NOMO-1 (cell line): ENCODE measurements at regions not wholly inside any gene's neighbourhood (a gene's known extent, or its start where the extent isn't known, plus 50 kb on each side); places are given as distances from the start of the nearest gene placed in this dataset.
"Not testable (repeated sequence)": the region's sequence is repeated elsewhere in the genome, so short reads cannot be mapped to it uniquely, and the experiment has no call there.

ENCODE experiments used
- DNase-seq, 2 experiments: peaks; one replicate each; lab custom pipeline; 2025; ENCODE audit not compliant: unreplicated experiment in 2 of 2; lab: John Stamatoyannopoulos, UW

GRCh38 chr5:176134529-176135223, 103.5 kb upstream of the SIMC1 start:
- DNase-seq: no peak

DNA sequence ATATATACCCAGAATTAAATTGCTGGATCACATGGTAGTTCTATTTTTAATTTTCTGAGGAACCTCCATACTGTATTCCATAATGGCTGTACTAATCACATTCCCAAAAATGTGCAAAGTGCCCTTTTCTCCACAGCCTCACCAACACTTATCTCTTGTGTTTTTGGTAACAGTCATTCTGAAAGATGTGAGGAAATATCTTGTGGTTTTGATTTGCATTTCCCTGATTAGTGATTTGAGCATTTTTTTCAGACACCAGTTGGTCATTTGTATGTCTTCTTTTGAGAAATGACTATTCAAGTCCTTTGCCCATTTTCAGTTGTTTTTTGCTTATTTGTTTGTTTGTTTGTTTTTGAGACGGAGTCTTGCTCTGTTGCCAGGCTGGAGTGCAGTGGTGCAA, 98.1 kb upstream of the SIMC1 start:
- DNase-seq: not testable (repeated sequence)

DNA sequence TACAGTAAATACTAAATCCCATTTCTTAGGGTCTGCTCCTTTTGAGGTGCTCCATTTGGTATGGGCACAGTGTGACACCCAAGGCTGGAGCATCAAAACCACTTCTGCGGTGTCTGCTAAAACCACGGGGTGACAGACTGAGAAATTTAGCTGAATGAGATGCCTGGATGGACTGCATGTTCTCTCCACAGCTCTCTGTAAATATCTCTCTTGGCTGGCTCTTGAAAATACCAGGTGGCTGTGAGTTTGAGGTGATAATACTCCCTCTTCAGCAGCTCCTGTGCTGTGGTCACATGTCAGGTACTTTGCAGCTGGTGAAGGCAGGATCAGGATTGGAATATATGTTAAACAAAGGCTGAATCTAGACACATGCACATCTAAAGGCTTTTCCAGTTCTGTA, 93.7 kb upstream of the SIMC1 start:
- no peak for DNase-seq

GRCh38 chr5:176149948-176150347, 88.3 kb upstream of the SIMC1 start:
- not testable (repeated sequence) for DNase-seq

- no peak for DNase-seq
These were observed 86.9 kb upstream of the SIMC1 start for GRCh38 chr5:176151281-176151680.

DNA sequence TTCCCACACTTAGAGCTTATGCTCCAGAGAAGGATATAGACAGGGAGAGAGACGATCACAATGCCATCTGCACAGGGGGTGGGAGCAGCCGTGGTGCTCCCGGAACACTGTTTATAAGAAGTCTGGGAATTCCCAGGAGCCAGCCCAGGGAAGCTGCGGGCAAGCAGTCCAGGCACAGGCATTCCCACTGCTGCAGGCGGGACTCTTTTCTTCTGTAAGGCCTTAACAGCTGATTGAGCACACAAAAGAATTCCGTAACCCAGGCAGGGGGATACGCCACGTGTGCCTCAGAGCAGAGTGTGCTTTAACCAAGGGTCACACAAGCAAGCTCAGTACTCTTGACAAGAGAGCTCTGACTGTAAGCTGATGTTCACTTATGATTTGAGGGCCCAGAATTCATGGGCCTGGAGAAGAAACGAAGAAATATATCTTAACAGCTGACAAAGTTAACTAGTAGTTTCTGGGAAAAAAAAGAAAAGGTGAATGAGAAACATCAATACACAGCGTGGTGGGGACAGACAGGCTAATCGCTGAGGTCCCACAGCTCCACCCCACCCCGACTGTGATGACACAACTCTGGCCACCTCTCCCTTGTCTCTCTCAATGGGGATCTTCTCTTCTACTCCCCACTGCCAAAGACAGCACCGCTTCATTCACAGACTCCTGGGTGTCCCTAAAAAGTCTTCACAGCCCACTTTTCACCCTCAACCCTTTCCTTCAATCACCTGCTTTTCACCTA, 85.9 kb upstream of the SIMC1 start:
- no peak for DNase-seq

DNA sequence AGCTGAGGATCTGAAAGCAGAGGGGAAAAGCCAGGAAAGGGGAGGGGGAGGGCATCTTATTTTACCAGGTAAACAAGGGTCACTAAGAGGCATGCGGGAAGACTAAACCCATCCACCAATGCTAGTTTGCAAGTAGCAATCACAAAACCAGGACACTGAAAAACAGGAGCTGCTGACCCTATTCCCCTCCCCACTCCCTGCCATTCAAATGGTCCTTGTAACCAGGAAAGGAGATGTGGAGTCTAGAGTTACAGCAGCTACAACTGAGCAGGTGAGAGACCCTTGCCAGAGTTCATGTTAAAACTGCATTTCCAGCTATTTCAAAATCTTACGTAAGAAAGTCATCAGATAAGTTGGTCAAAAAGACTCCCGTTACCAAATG, 85.3 kb upstream of the SIMC1 start:
- DNase-seq: no peak

GRCh38 chr5:176153741-176154140, 84.5 kb upstream of the SIMC1 start:
- DNase-seq: no peak

GRCh38 chr5:176154821-176155220, 83.4 kb upstream of the SIMC1 start:
- DNase-seq: no peak

GRCh38 chr5:176155922-176156359, 82.3 kb upstream of the SIMC1 start:
- DNase-seq: no peak

GRCh38 chr5:176157656-176158055, 80.6 kb upstream of the SIMC1 start:
- DNase-seq: no peak

- no peak for DNase-seq
These were observed 76.8 kb upstream of the SIMC1 start for GRCh38 chr5:176161431-176161830.

- no peak for DNase-seq
These were observed 76.0 kb upstream of the SIMC1 start for GRCh38 chr5:176162198-176162597.

- no peak for DNase-seq
These were observed 75.3 kb upstream of the SIMC1 start for GRCh38 chr5:176162888-176163287.

- DNase-seq: no peak
These were observed 71.8 kb upstream of the SIMC1 start for GRCh38 chr5:176166427-176166826.

- DNase-seq: no peak
These were observed 70.4 kb upstream of the SIMC1 start for GRCh38 chr5:176167800-176168199.

- peak in 1 of 2 experiments; percentile 2 for DNase-seq
These were observed 68.7 kb upstream of the SIMC1 start for GRCh38 chr5:176169393-176170063.

DNA sequence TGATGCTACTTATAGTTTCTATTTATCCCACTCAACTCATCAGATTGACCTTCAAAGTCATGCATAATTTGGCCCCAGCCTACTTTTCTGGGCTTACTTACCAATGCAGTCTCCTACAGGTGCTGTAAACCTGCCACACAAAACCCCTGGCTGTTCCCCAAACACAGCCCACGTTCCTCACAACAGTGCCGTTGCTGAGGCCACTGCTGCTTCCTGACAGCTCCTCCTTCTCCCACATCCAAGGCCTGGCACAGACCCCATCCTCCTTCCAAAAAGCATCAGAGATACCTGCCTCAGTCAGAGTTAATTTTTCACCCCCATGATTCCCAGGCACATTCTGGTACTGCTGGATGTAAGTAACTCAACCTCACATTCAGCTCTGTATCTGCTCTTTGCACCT, 68.1 kb upstream of the SIMC1 start:
- no peak for DNase-seq

- DNase-seq: no peak
These were observed 67.0 kb upstream of the SIMC1 start for GRCh38 chr5:176171171-176171760.

DNA sequence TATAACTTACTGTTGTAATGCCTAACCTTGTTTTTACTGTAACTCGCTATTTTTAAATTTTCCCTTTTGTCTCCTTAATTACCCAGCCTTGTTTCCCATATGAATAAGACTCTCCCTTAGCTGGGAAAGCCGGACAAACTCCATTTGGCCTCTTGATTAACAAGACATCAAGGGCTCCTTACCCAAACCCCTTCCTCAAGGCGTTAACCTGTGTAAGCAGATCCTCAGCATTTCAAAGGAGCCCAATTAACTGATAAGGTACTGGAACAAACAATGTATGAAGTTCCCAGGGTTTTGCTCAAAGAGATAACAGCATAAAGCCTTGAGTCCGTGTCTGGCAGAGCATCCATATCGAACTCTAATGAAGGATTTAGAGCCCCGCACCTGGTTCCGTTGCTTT, 66.0 kb upstream of the SIMC1 start:
- DNase-seq: no peak

GRCh38 chr5:176173647-176174046, 64.6 kb upstream of the SIMC1 start:
- DNase-seq: no peak
